Gastroesophageal sphincter (tissue), 4 donors: ENCODE measurements at regions not wholly inside any gene's neighbourhood (a gene's known extent, or its start where the extent isn't known, plus 50 kb on each side); places are given as distances from the start of the nearest gene placed in this dataset.

Source experiments
- ATAC-seq: fragments of 150-250 bp; one replicate; pipeline ENCODE4 v1.9.1; 2016; ENCODE audit warnings: mild to moderate bottlenecking, moderate library complexity
- H3K27ac ChIP-seq, 4 donors: fragments of 200-600 bp; sonication (generic) in 3 of 4; 1 replicate in 3 of 4; 2 replicates in 1 of 4; pipeline ENCODE4 v1.5.1; 2016 to 2019
- H3K27me3 ChIP-seq: fragments of 200-600 bp; sonication (generic); one replicate; pipeline ENCODE4 v1.5.1; 2019
- H3K36me3 ChIP-seq, 2 donors: fragments of 200-600 bp; sonication (generic); one replicate each; pipeline ENCODE4 v1.5.1; 2019; ENCODE audit warnings: control low read depth in 1 of 2
- H3K4me1 ChIP-seq, 3 donors: fragments of 200-600 bp; sonication (generic); 1 replicate in 2 of 3; 2 replicates in 1 of 3; pipeline ENCODE4 v1.5.1; 2016 to 2019; ENCODE audit warnings: control low read depth in 2 of 3
- H3K4me3 ChIP-seq, 2 donors: fragments of 200-600 bp; sonication (generic); one replicate each; pipeline ENCODE4 v1.5.1; 2019; ENCODE audit warnings: mild to moderate bottlenecking in 1 of 2, moderate library complexity in 1 of 2
- H3K9me3 ChIP-seq, 3 donors: fragments of 200-600 bp; sonication (generic); one replicate each; pipeline ENCODE4 v1.5.1; 2017 to 2019; ENCODE audit warnings: control low read depth in 2 of 3
- EP300 ChIP-seq: sonication (generic); formaldehyde crosslinking; IDR thresholded peaks from one replicate; pipeline ENCODE4 v1.6.1; 2017; ENCODE audit warnings: antibody characterized with exemption, mild to moderate bottlenecking
- POLR2A ChIP-seq, 2 donors: fragments of 450-650 bp; IDR thresholded peaks; one replicate each; pipeline ENCODE4 v1.6.1; 2017; ENCODE audit warnings: antibody characterized with exemption in 2 of 2, mild to moderate bottlenecking in 2 of 2, moderate library complexity in 1 of 2
- POLR2AphosphoS5 ChIP-seq: sonication (generic); formaldehyde crosslinking; IDR thresholded peaks from one replicate; pipeline ENCODE4 v1.6.1; 2017; ENCODE audit warnings: antibody characterized with exemption
- WGBS, 2 donors: methylation state at CpG; one replicate each; pipeline ENCODE4 v1.1.5; 2018; ENCODE audit warnings: low coverage in 1 of 2; 5-methylcytosine and 5-hydroxymethylcytosine counted together
- TF ChIP-seq, protein P1 (sequence below), 4 experiments: fragments of 200-600 bp in 2 of 4; fragments of 450-650 bp in 2 of 4; sonication (generic) in 1 of 4; IDR thresholded peaks; one replicate each; pipeline ENCODE4 v1.5.1; 2017 to 2019; ENCODE audit warnings: antibody characterized with exemption in 4 of 4, mild to moderate bottlenecking in 2 of 4, moderate library complexity in 2 of 4

DNA sequence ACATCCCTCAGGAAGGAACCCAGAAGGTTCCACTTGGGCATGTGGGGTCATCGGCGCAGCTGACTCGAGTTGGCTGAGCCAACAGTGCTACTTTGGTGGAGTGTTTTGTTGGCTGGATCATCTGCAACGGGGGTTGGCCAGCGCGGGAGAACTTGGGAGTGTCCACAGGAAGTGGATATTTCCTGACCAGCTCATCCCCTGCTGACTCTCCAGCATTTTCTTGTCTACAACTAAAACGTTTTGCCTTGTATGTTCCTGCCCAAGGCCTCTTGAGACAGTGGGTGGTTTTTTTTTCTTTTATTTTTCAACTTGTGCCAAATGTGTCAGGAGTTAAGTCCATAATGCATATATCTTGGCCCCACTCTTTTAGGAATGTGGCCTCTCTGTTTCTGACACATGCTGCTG lies 208.6 kb downstream of the ZNF365 start:
- TF ChIP-seq EP300 (no peak), POLR2AphosphoS5 (peak; percentile 21), POLR2A (IDR thresholded peaks at IDR 0.05) (no peak)
- TF ChIP-seq, protein P1, sequence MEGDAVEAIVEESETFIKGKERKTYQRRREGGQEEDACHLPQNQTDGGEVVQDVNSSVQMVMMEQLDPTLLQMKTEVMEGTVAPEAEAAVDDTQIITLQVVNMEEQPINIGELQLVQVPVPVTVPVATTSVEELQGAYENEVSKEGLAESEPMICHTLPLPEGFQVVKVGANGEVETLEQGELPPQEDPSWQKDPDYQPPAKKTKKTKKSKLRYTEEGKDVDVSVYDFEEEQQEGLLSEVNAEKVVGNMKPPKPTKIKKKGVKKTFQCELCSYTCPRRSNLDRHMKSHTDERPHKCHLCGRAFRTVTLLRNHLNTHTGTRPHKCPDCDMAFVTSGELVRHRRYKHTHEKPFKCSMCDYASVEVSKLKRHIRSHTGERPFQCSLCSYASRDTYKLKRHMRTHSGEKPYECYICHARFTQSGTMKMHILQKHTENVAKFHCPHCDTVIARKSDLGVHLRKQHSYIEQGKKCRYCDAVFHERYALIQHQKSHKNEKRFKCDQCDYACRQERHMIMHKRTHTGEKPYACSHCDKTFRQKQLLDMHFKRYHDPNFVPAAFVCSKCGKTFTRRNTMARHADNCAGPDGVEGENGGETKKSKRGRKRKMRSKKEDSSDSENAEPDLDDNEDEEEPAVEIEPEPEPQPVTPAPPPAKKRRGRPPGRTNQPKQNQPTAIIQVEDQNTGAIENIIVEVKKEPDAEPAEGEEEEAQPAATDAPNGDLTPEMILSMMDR (IDR thresholded peaks at IDR 0.05) = no peak
- Histone ChIP-seq H3K4me1 (peaks cover 0 to 35% (median 12%) of the 10 kb centered on the region in 3 donors), H3K36me3 (no peaks in the 10 kb centered on the region), H3K27ac (peak overlapping the region; percentile 48 to 67 (median 53)), H3K4me3 (no peak overlapping the region), H3K9me3 (no peaks in the 10 kb centered on the region), H3K27me3 (no peaks in the 10 kb centered on the region)
- WGBS, 2 donors = 30 to 41% methylated on average over 2 to 7 of the region's 7 CpGs
- peak; percentile 91 for ATAC-seq

DNA sequence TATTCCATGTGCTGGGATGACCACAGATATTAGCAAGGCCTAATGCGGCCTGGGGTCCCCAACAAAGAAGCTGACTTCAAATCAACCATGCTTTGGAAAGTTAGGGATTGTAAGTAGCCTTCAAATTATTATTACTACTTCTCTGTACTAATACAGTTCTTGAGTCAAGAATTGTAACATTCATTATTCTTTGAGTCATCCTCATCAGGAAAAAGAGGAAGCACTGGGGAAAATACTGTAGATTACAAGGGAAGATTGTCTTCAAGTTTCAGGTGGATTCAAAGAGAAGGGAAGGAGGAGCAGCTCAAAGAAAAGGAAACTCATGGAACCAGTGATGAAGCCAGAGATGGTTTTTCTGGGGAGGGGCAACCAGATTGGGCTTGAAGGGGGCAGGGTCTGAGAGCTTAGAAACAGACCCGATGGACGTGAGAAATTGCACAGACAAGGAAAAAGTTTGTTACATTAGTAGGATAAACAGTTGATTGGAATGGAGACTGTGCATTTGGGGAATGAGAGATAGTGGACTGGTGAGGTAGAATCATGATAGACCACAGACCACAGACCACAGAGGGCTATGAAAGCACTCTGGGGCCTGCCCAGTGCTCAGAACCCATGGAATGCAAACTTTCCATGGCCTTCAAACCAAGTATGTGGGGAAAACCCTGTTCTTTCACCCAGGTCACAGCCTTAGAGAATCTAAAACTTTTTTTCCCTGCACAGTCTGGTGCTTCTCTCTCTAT lies 209.9 kb downstream of the ZNF365 start:
- TF ChIP-seq EP300 = no peak
- TF ChIP-seq, protein P1 (IDR thresholded peaks at IDR 0.05) = no peak
- no peak for TF ChIP-seq POLR2A (IDR thresholded peaks at IDR 0.05)
- TF ChIP-seq POLR2AphosphoS5 = no peak
- Histone ChIP-seq H3K4me3 (no peak overlapping the region), H3K27ac (peak overlapping the region in 3 of 4 donors; percentile 46 to 67 (median 48)), H3K4me1 (peaks cover 0 to 35% (median 12%) of the 10 kb centered on the region in 3 donors), H3K36me3 (no peaks in the 10 kb centered on the region), H3K27me3 (no peaks in the 10 kb centered on the region), H3K9me3 (no peaks in the 10 kb centered on the region)
- no peak for ATAC-seq
- 45 to 76% methylated on average over 2 to 3 of the region's 3 CpGs for WGBS, 2 donors

DNA sequence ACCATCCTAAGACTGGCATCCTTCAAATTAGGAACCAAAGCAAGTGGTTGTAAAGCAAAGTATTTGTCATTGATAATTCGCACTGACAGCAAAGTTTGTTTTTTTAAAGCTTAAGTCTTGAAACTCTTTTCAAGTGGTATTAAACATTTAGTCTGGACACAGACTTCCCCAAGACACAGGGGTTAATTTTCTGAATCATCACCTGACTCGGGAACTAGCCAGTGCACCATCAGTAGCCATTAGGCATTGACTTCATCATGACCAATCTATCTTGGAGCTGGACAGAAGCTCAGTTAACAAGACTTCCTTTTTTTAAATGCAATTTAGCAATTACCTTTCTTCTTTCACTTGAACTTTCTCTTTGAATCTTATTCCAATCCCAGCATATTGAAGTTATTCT lies 210.6 kb downstream of the ZNF365 start:
- TF ChIP-seq EP300 (no peak), POLR2A (IDR thresholded peaks at IDR 0.05) (no peak), POLR2AphosphoS5 (no peak)
- TF ChIP-seq, protein P1 (IDR thresholded peaks at IDR 0.05) = no peak
- Histone ChIP-seq H3K27me3 (no peaks in the 10 kb centered on the region), H3K27ac (peak overlapping the region in 3 of 4 donors; percentile 46 to 67 (median 48)), H3K36me3 (no peaks in the 10 kb centered on the region), H3K4me3 (no peak overlapping the region), H3K9me3 (no peaks in the 10 kb centered on the region), H3K4me1 (peaks cover 0 to 35% (median 12%) of the 10 kb centered on the region in 3 donors)
- 34 to 47% methylated on average over 2 of the region's 2 CpGs for WGBS, 2 donors
- no peak for ATAC-seq

DNA sequence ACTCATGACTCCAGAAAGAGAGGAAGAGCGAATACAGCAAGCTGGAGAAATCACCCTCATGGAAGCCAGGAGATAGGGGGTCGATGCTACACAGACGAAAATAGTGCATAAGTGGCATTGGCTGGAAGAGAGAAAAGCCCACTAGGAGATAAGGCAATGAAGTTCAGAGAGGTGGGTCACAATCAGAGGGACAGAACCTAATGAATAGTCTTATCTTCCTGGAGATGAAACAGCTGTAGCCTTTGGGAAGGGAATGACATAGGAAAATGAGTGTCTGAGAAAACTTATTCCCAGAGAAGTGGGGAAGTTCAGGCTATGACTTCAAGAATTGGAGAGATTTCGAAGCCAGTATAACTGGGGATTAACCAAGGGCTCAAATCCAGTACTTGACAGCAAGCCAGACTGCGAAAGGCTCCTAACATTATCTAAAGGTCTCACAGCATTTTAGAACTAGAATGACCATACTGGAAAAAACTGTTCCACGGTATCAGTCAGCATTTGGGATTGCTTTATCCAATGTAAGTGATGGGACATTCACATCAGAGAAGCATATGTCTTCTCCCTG lies 211.1 kb downstream of the ZNF365 start:
- ATAC-seq = no peak
- 52 to 57% methylated on average over 4 to 6 of the region's 6 CpGs for WGBS, 2 donors
- peaks cover 0 to 35% (median 12%) of the 10 kb centered on the region in 3 donors for H3K4me1 ChIP-seq
- H3K9me3 ChIP-seq = no peaks in the 10 kb centered on the region
- no peaks in the 10 kb centered on the region for H3K27me3 ChIP-seq
- H3K4me3 ChIP-seq = no peak overlapping the region
- H3K27ac ChIP-seq = peak overlapping the region in 3 of 4 donors; percentile 48 to 67 (median 57)
- H3K36me3 ChIP-seq = no peaks in the 10 kb centered on the region
- no peak for TF ChIP-seq EP300
- TF ChIP-seq POLR2A (IDR thresholded peaks at IDR 0.05) = no peak
- TF ChIP-seq POLR2AphosphoS5 = no peak
- TF ChIP-seq, protein P1 (IDR thresholded peaks at IDR 0.05) = no peak

DNA sequence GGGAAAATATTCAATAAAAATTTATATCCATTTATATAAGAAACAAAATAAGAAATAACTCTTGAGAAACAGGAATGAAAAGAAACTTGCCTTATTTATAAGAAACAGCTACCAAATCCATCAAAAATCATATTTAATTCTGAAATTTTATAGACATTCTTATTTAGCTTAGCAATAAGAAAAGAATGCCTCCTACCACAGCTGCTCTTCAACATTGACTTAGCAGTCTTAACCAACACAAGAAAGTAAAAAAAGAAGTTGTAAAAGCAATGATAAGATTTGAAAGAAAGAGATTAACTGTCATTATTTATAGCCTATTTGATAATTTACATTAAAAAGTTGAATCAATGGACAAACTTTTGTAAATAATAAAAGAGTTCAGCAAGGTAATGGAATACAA lies 212.8 kb downstream of the ZNF365 start:
- Histone ChIP-seq H3K4me1 (peaks cover 0 to 25% (median 12%) of the 10 kb centered on the region in 3 donors), H3K27me3 (no peaks in the 10 kb centered on the region), H3K27ac (no peak overlapping the region), H3K9me3 (no peaks in the 10 kb centered on the region), H3K4me3 (no peak overlapping the region), H3K36me3 (no peaks in the 10 kb centered on the region)
- no peak for ATAC-seq
- TF ChIP-seq POLR2A (IDR thresholded peaks at IDR 0.05) = no peak
- TF ChIP-seq POLR2AphosphoS5 = no peak
- TF ChIP-seq, protein P1 (IDR thresholded peaks at IDR 0.05) = no peak
- no peak for TF ChIP-seq EP300
